GM13977 (cell line): ENCODE measurements at regions not wholly inside any gene's neighbourhood (a gene's known extent, or its start where the extent isn't known, plus 50 kb on each side); places are given as distances from the start of the nearest gene placed in this dataset.
A peak's percentile ranks its signal among the peaks of the same experiment; 100 is the strongest.

ENCODE experiments used
- DNase-seq: peaks from one replicate; pipeline ENCODE4 v3.0.0; 2012; ENCODE audit warnings: low spot score
- in situ Hi-C: fragments of 300-500 bp; cut with MboI; formaldehyde crosslinking; loops from one replicate; pipeline ENCODE4 v1.12.0; 2022; ENCODE audit warnings: low sequenced_read_pairs, low pct_unique_long_range_greater_than_20kb, mixed read lengths, inconsistent platforms; ENCODE audit not compliant: unreplicated experiment
- TF ChIP-seq, protein P1 (sequence below): IDR thresholded peaks from 2 replicates; pipeline ENCODE4 v1.5.1; 2012; ENCODE audit warnings: mild to moderate bottlenecking, control low read depth; ENCODE audit not compliant: insufficient read depth; ENCODE audit errors: extremely low read depth, missing control alignments

- DNase-seq, result no peak
- in situ Hi-C loops, result no loop called here
- TF ChIP-seq, protein P1, sequence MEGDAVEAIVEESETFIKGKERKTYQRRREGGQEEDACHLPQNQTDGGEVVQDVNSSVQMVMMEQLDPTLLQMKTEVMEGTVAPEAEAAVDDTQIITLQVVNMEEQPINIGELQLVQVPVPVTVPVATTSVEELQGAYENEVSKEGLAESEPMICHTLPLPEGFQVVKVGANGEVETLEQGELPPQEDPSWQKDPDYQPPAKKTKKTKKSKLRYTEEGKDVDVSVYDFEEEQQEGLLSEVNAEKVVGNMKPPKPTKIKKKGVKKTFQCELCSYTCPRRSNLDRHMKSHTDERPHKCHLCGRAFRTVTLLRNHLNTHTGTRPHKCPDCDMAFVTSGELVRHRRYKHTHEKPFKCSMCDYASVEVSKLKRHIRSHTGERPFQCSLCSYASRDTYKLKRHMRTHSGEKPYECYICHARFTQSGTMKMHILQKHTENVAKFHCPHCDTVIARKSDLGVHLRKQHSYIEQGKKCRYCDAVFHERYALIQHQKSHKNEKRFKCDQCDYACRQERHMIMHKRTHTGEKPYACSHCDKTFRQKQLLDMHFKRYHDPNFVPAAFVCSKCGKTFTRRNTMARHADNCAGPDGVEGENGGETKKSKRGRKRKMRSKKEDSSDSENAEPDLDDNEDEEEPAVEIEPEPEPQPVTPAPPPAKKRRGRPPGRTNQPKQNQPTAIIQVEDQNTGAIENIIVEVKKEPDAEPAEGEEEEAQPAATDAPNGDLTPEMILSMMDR, result no peak
Observed at GRCh38 chr5:143514616-143515335, 111.3 kb upstream of the NR3C1 start.

- in situ Hi-C loops, result no loop called here
Observed at GRCh38 chr5:143513720-143514119, 110.2 kb upstream of the NR3C1 start.

GRCh38 chr5:143511736-143512135, 108.2 kb upstream of the NR3C1 start:
- in situ Hi-C loops, result no loop called here
- TF ChIP-seq, protein P1, result no peak
- DNase-seq, result no peak

More at GRCh38 chr5:143513720-143514119, 110.2 kb upstream of the NR3C1 start:
- TF ChIP-seq, protein P1, result no peak
- no peak for DNase-seq

DNA sequence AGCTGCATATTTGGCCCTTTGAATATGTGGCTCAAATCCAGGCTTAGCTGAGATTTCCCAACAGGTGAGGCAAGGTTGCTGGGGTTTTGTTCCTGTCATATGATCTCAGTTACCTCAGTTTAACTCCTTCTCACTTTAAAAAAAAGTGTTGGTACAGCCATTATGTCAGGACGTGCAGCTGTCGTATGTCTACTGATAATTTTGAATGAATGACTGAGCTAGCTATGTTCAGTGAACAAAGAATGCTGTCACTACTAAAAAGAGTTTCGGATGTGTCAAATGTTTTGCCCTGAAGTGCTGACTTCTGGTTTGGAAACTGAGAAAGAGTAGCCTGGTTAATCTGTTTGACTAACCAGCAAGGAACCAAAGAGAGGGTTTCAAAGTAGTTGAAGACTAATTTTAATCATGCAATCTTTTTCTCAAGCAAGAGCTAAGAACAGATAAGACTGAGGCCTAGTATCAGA, 106.3 kb upstream of the NR3C1 start:
- in situ Hi-C loops, result no loop called here
- DNase-seq, result peak; percentile 48

GRCh38 chr5:143506836-143507552, 103.5 kb upstream of the NR3C1 start:
- in situ Hi-C loops, result no loop called here
- TF ChIP-seq, protein P1, result no peak
- DNase-seq, result no peak

More for the DNA sequence above, 106.3 kb upstream of the NR3C1 start:
- TF ChIP-seq, protein P1, result no peak

- TF ChIP-seq, protein P1, result no peak
- in situ Hi-C loops, result no loop called here
- DNase-seq, result no peak
Observed at GRCh38 chr5:143505934-143506333, 102.4 kb upstream of the NR3C1 start.
